HEK293 (cell line): ENCODE measurements at regions not wholly inside any gene's neighbourhood (a gene's known extent, or its start where the extent isn't known, plus 50 kb on each side); places are given as distances from the start of the nearest gene placed in this dataset.

Experiments used
- CTCF ChIA-PET: fragments of 350-600 bp; formaldehyde crosslinking; extraction: SDS; loops from one replicate; lab custom pipeline; 2021; ENCODE audit warnings: antibody characterized with exemption; lab: Yijun Ruan, JAX
- POLR2A ChIA-PET: fragments of 300-600 bp; formaldehyde crosslinking; extraction: SDS; loops from one replicate; lab custom pipeline; 2020; ENCODE audit warnings: antibody characterized with exemption, inconsistent platforms; lab: Yijun Ruan, JAX
- H3K27ac ChIP-seq: fragments of 200-500 bp; sonication (Bioruptor generic); 2 replicates; pipeline ENCODE4 v1.5.1; 2014; ENCODE audit warnings: low read depth, low read length, control low read depth, inconsistent platforms; ENCODE audit errors: extremely low read depth
- H3K36me3 ChIP-seq, 2 experiments: fragments of 200-500 bp in 1 of 2; sonication (Bioruptor generic) in 1 of 2; 1 replicate in 1 of 2; 2 replicates in 1 of 2; pipeline ENCODE4 v1.5.1; 2014 to 2017; ENCODE audit warnings: inconsistent platforms in 2 of 2, low read length in 2 of 2; ENCODE audit not compliant: control insufficient read depth in 2 of 2, insufficient read depth in 1 of 2
- H3K4me1 ChIP-seq: fragments of 200-500 bp; sonication (Bioruptor generic); 2 replicates; pipeline ENCODE4 v1.5.1; 2014; ENCODE audit warnings: mild to moderate bottlenecking, low read length, inconsistent platforms; ENCODE audit not compliant: control insufficient read depth, insufficient read depth
- H3K4me3 ChIP-seq: 2 replicates; pipeline ENCODE4 v1.5.1; 2011; ENCODE audit warnings: low read depth, mild to moderate bottlenecking, control low read depth, low read length, moderate library complexity
- H3K9me3 ChIP-seq: fragments of 200-500 bp; sonication (Bioruptor generic); 2 replicates; pipeline ENCODE4 v1.5.1; 2014; ENCODE audit warnings: low read depth, low read length, inconsistent platforms; ENCODE audit not compliant: control insufficient read depth, insufficient read depth
- HOXD13 ChIP-seq: sonication (generic); formaldehyde crosslinking; IDR thresholded peaks from 2 replicates; pipeline ENCODE4 v1.8.0; 2022; ENCODE audit warnings: missing genetic modification reagents, borderline replicate concordance
- OSR2 ChIP-seq: fragments of 450-650 bp; formaldehyde crosslinking; IDR thresholded peaks from 2 replicates; pipeline ENCODE4 v1.5.1; 2016; ENCODE audit warnings: missing biosample characterization, missing genetic modification characterization
- ZBTB20 ChIP-seq: fragments of 450-650 bp; formaldehyde crosslinking; IDR thresholded peaks from 2 replicates; pipeline ENCODE4 v1.5.1; 2016; ENCODE audit warnings: missing biosample characterization, missing genetic modification characterization
- ZFHX2 ChIP-seq: fragments of 450-650 bp; formaldehyde crosslinking; conservative IDR thresholded peaks from 2 replicates; pipeline ENCODE4 v1.5.1; 2016; ENCODE audit warnings: missing biosample characterization, missing genetic modification characterization
- ZFP3 ChIP-seq: fragments of 450-650 bp; formaldehyde crosslinking; IDR thresholded peaks from 2 replicates; pipeline ENCODE4 v1.5.1; 2016; ENCODE audit warnings: low read depth, missing biosample characterization, missing genetic modification characterization
- ZNF121 ChIP-seq: fragments of 450-650 bp; formaldehyde crosslinking; IDR thresholded peaks from 2 replicates; pipeline ENCODE4 v1.5.1; 2016; ENCODE audit warnings: missing biosample characterization, missing genetic modification characterization
- ZNF140 ChIP-seq: fragments of 450-650 bp; formaldehyde crosslinking; IDR thresholded peaks from 2 replicates; pipeline ENCODE4 v1.5.1; 2016; ENCODE audit warnings: missing biosample characterization, missing genetic modification characterization
- ZNF155 ChIP-seq: fragments of 450-650 bp; formaldehyde crosslinking; IDR thresholded peaks from 2 replicates; pipeline ENCODE4 v1.5.1; 2016; ENCODE audit warnings: missing biosample characterization, missing genetic modification characterization
- ZNF184 ChIP-seq: fragments of 450-650 bp; IDR thresholded peaks from 2 replicates; pipeline ENCODE4 v1.5.1; 2018; ENCODE audit warnings: missing biosample characterization, mild to moderate bottlenecking, missing genetic modification characterization
- ZNF2 ChIP-seq: fragments of 450-650 bp; formaldehyde crosslinking; IDR thresholded peaks from 2 replicates; pipeline ENCODE4 v1.5.1; 2016; ENCODE audit warnings: missing biosample characterization, missing genetic modification characterization
- ZNF202 ChIP-seq: fragments of 450-650 bp; formaldehyde crosslinking; IDR thresholded peaks from 2 replicates; pipeline ENCODE4 v1.5.1; 2016; ENCODE audit warnings: missing biosample characterization, missing genetic modification characterization, borderline replicate concordance
- ZNF239 ChIP-seq: fragments of 450-650 bp; formaldehyde crosslinking; IDR thresholded peaks from 2 replicates; pipeline ENCODE4 v1.5.1; 2016; ENCODE audit warnings: missing biosample characterization, missing genetic modification characterization
- ZNF302 ChIP-seq: fragments of 450-650 bp; formaldehyde crosslinking; IDR thresholded peaks from 2 replicates; pipeline ENCODE4 v1.5.1; 2016; ENCODE audit warnings: missing biosample characterization, missing genetic modification characterization, low read depth
- ZNF37A ChIP-seq: fragments of 450-650 bp; IDR thresholded peaks from 2 replicates; pipeline ENCODE4 v1.5.1; 2018; ENCODE audit warnings: missing biosample characterization, missing genetic modification characterization
- ZNF426 ChIP-seq: fragments of 450-650 bp; formaldehyde crosslinking; IDR thresholded peaks from 2 replicates; pipeline ENCODE4 v1.5.1; 2017; ENCODE audit warnings: missing biosample characterization, missing genetic modification characterization, mild to moderate bottlenecking, inconsistent platforms, moderate library complexity
- ZNF521 ChIP-seq: fragments of 450-650 bp; formaldehyde crosslinking; IDR thresholded peaks from 2 replicates; pipeline ENCODE4 v1.5.1; 2017; ENCODE audit warnings: missing biosample characterization, mild to moderate bottlenecking, missing genetic modification characterization
- ZNF571 ChIP-seq: fragments of 450-650 bp; formaldehyde crosslinking; IDR thresholded peaks from 2 replicates; pipeline ENCODE4 v1.5.0; 2017; ENCODE audit warnings: missing biosample characterization, missing genetic modification characterization
- ZNF600 ChIP-seq: fragments of 450-650 bp; formaldehyde crosslinking; IDR thresholded peaks from 2 replicates; pipeline ENCODE4 v1.5.1; 2016; ENCODE audit warnings: missing biosample characterization, missing genetic modification characterization
- ZNF654 ChIP-seq: fragments of 450-650 bp; formaldehyde crosslinking; IDR thresholded peaks from 2 replicates; pipeline ENCODE4 v1.5.1; 2016; ENCODE audit warnings: low read depth, missing biosample characterization, missing genetic modification characterization
- ZNF658 ChIP-seq: fragments of 450-650 bp; formaldehyde crosslinking; IDR thresholded peaks from 2 replicates; pipeline ENCODE4; 2016; ENCODE audit warnings: missing biosample characterization, missing genetic modification characterization
- ZNF660 ChIP-seq: fragments of 450-650 bp; IDR thresholded peaks from 2 replicates; pipeline ENCODE4 v1.5.1; 2018; ENCODE audit warnings: missing biosample characterization, mild to moderate bottlenecking, missing genetic modification characterization
- ZNF777 ChIP-seq: fragments of 450-650 bp; formaldehyde crosslinking; IDR thresholded peaks from 2 replicates; pipeline ENCODE4 v1.5.1; 2017; ENCODE audit warnings: missing biosample characterization, missing genetic modification characterization, borderline replicate concordance
- ZSCAN30 ChIP-seq: fragments of 450-650 bp; IDR thresholded peaks from 2 replicates; pipeline ENCODE4 v1.5.1; 2018; ENCODE audit warnings: missing biosample characterization, mild to moderate bottlenecking, missing genetic modification characterization, moderate library complexity
- TF ChIP-seq, protein P1 (sequence below): fragments of 450-650 bp; formaldehyde crosslinking; IDR thresholded peaks from 2 replicates; pipeline ENCODE4 v1.5.1; 2016; ENCODE audit warnings: missing biosample characterization, missing genetic modification characterization
- TF ChIP-seq, protein P2 (sequence below): fragments of 450-650 bp; formaldehyde crosslinking; IDR thresholded peaks from 2 replicates; pipeline ENCODE4 v1.5.0; 2017; ENCODE audit warnings: missing biosample characterization, missing genetic modification characterization, borderline replicate concordance
- TF ChIP-seq, protein P3 (sequence below): fragments of 450-650 bp; formaldehyde crosslinking; IDR thresholded peaks from 2 replicates; pipeline ENCODE4 v1.5.1; 2016; ENCODE audit warnings: missing biosample characterization, missing genetic modification characterization

DNA sequence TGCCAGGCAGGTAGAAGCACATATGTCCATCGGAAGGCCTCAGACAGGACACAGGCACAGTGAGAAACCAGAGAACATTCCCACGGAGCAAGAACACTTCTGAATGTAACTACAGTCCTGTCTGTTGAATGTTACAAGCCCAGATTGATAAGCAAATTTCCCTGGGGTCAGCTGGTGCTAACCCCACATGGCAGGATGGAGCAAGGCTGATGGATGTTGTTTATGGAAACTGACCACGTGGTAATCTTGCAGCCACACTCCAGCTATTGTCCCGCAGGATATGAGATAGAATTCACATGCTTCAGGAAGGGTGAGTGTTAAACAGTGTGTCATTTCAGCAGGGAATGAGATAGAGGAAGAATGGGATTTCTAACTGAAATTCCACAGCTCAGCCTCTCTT lies 138.8 kb upstream of the COPS8 start:
- Histone ChIP-seq H3K36me3 (no peaks in the 10 kb centered on the region), H3K9me3 (no peaks in the 10 kb centered on the region), H3K27ac (no peak overlapping the region), H3K4me3 (no peak overlapping the region), H3K4me1 (no peaks in the 10 kb centered on the region)
- POLR2A ChIA-PET: no interaction called here
- TF ChIP-seq ZNF302 (tag by site-specific recombination) (no peak), ZNF239 (tag by site-specific recombination) (no peak), ZNF571 (tag by site-specific recombination) (no peak), ZNF121 (tag by site-specific recombination) (no peak), ZNF654 (no peak), OSR2 (tag by site-specific recombination) (no peak), ZBTB20 (tag by site-specific recombination) (no peak), HOXD13 (CRISPR knock-in tag) (no peak), ZNF521 (tag by site-specific recombination) (no peak), ZNF2 (tag by site-specific recombination) (no peak), ZNF600 (tag by site-specific recombination) (no peak), ZFP3 (tag by site-specific recombination) (no peak), ZNF777 (tag by site-specific recombination) (no peak), ZFHX2 (tag by site-specific recombination) (no peak), ZNF37A (tag by site-specific recombination) (no peak), ZNF155 (tag by site-specific recombination) (no peak), ZNF140 (tag by site-specific recombination) (no peak)
- TF ChIP-seq, protein P1, sequence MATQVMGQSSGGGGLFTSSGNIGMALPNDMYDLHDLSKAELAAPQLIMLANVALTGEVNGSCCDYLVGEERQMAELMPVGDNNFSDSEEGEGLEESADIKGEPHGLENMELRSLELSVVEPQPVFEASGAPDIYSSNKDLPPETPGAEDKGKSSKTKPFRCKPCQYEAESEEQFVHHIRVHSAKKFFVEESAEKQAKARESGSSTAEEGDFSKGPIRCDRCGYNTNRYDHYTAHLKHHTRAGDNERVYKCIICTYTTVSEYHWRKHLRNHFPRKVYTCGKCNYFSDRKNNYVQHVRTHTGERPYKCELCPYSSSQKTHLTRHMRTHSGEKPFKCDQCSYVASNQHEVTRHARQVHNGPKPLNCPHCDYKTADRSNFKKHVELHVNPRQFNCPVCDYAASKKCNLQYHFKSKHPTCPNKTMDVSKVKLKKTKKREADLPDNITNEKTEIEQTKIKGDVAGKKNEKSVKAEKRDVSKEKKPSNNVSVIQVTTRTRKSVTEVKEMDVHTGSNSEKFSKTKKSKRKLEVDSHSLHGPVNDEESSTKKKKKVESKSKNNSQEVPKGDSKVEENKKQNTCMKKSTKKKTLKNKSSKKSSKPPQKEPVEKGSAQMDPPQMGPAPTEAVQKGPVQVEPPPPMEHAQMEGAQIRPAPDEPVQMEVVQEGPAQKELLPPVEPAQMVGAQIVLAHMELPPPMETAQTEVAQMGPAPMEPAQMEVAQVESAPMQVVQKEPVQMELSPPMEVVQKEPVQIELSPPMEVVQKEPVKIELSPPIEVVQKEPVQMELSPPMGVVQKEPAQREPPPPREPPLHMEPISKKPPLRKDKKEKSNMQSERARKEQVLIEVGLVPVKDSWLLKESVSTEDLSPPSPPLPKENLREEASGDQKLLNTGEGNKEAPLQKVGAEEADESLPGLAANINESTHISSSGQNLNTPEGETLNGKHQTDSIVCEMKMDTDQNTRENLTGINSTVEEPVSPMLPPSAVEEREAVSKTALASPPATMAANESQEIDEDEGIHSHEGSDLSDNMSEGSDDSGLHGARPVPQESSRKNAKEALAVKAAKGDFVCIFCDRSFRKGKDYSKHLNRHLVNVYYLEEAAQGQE (tag by site-specific recombination): no peak
- TF ChIP-seq, protein P2, sequence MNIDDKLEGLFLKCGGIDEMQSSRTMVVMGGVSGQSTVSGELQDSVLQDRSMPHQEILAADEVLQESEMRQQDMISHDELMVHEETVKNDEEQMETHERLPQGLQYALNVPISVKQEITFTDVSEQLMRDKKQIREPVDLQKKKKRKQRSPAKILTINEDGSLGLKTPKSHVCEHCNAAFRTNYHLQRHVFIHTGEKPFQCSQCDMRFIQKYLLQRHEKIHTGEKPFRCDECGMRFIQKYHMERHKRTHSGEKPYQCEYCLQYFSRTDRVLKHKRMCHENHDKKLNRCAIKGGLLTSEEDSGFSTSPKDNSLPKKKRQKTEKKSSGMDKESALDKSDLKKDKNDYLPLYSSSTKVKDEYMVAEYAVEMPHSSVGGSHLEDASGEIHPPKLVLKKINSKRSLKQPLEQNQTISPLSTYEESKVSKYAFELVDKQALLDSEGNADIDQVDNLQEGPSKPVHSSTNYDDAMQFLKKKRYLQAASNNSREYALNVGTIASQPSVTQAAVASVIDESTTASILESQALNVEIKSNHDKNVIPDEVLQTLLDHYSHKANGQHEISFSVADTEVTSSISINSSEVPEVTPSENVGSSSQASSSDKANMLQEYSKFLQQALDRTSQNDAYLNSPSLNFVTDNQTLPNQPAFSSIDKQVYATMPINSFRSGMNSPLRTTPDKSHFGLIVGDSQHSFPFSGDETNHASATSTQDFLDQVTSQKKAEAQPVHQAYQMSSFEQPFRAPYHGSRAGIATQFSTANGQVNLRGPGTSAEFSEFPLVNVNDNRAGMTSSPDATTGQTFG (tag by site-specific recombination): no peak
- TF ChIP-seq, protein P3, sequence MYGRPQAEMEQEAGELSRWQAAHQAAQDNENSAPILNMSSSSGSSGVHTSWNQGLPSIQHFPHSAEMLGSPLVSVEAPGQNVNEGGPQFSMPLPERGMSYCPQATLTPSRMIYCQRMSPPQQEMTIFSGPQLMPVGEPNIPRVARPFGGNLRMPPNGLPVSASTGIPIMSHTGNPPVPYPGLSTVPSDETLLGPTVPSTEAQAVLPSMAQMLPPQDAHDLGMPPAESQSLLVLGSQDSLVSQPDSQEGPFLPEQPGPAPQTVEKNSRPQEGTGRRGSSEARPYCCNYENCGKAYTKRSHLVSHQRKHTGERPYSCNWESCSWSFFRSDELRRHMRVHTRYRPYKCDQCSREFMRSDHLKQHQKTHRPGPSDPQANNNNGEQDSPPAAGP (tag by site-specific recombination): no peak
- CTCF ChIA-PET: interaction anchor here (0.7 kb wide), 1 partner anchor 90 kb away, joined by 5 read pairs; no protein-coding TSS in a partner anchor

DNA sequence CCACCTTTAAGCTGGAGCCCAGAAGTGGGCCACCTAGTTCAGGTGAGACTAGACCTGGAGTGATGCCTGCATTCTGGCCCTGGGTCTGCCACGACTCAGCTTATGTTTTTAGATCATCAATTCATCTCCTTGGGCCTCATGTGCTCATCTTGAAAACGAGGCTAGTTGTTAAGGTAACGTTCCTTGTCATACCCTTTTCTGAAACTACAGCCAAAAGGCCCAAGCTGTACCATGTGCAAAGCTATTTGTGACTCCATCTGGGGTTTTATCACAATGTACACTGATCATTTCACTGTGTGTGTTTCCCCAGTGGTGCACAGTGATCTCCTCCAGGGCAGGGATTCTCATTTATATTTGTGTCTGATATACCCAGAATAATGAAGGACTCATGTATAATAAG lies 138.4 kb upstream of the COPS8 start:
- no peak for TF ChIP-seq ZSCAN30 (tag by site-specific recombination)
- no peak for TF ChIP-seq ZNF202 (tag by site-specific recombination)
- no peak for TF ChIP-seq ZNF426 (tag by site-specific recombination)
- TF ChIP-seq ZNF658: no peak
- TF ChIP-seq ZNF660 (tag by site-specific recombination): no peak
- TF ChIP-seq ZNF184 (tag by site-specific recombination): no peak
- TF ChIP-seq ZNF155 (tag by site-specific recombination): no peak
- TF ChIP-seq, all 188 proteins: peak for 0
- no peaks in the 10 kb centered on the region for H3K9me3 ChIP-seq
- H3K4me3 ChIP-seq: no peak overlapping the region
- POLR2A ChIA-PET: no interaction called here
- H3K4me1 ChIP-seq: no peaks in the 10 kb centered on the region
- CTCF ChIA-PET: interaction anchor here (0.6 kb wide), 1 partner anchor 85 kb away, joined by 3 read pairs; no protein-coding TSS in a partner anchor
- H3K27ac ChIP-seq: no peak overlapping the region
- H3K36me3 ChIP-seq: no peaks in the 10 kb centered on the region
